HG02852 (cell line): ENCODE measurements at regions not wholly inside any gene's neighbourhood (a gene's known extent, or its start where the extent isn't known, plus 50 kb on each side); places are given as distances from the start of the nearest gene placed in this dataset.
"Not testable (repeated sequence)": the region's sequence is repeated elsewhere in the genome, so short reads cannot be mapped to it uniquely, and the experiment has no call there.

Experiments used
- ATAC-seq: cut with Tn5 transposase; IDR thresholded peaks from one replicate; pipeline ENCODE4 v1.9.1; 2021; ENCODE audit warnings: mild to moderate bottlenecking, moderate library complexity; ENCODE audit not compliant: unreplicated experiment

- no peak for ATAC-seq
Measured at GRCh38 chr3:194908496-194908895, 222.8 kb downstream of the FAM43A start.

- no peak for ATAC-seq
Measured at GRCh38 chr3:194908972-194909371, 223.3 kb downstream of the FAM43A start.

- no peak for ATAC-seq
Measured at GRCh38 chr3:194910414-194910984, 224.8 kb downstream of the FAM43A start.

- ATAC-seq = no peak
Measured at GRCh38 chr3:194913316-194913715, 227.6 kb downstream of the FAM43A start.

- not testable (repeated sequence) for ATAC-seq
Measured at GRCh38 chr3:194924889-194925288, 239.2 kb downstream of the FAM43A start.

GRCh38 chr3:194925614-194926013 is 239.9 kb downstream of the FAM43A start:
- no peak for ATAC-seq

- no peak for ATAC-seq
Measured at GRCh38 chr3:194928227-194928626, 242.5 kb downstream of the FAM43A start.

GRCh38 chr3:194928831-194929577 is 243.3 kb downstream of the FAM43A start:
- no peak for ATAC-seq

- no peak for ATAC-seq
Measured at GRCh38 chr3:194929578-194929960, 243.9 kb downstream of the FAM43A start.

GRCh38 chr3:194930377-194931204 is 244.9 kb downstream of the FAM43A start:
- no peak for ATAC-seq

GRCh38 chr3:194931347-194931746 is 245.7 kb downstream of the FAM43A start:
- no peak for ATAC-seq

- no peak for ATAC-seq
Measured at GRCh38 chr3:194931865-194932264, 246.2 kb downstream of the FAM43A start.

- no peak for ATAC-seq
Measured at GRCh38 chr3:194933465-194933864, 247.8 kb downstream of the FAM43A start.

- ATAC-seq = no peak
Measured at GRCh38 chr3:194935061-194935460, 249.4 kb downstream of the FAM43A start.

- no peak for ATAC-seq
Measured at GRCh38 chr3:194935632-194936470, 250.2 kb downstream of the FAM43A start.

GRCh38 chr3:194936659-194937058 is 251.0 kb downstream of the FAM43A start:
- no peak for ATAC-seq

GRCh38 chr3:194937144-194937543 is 251.5 kb downstream of the FAM43A start:
- no peak for ATAC-seq

- ATAC-seq = no peak
Measured at GRCh38 chr3:194937882-194938321, 252.2 kb downstream of the FAM43A start.

GRCh38 chr3:194938845-194939531 is 253.3 kb downstream of the FAM43A start:
- ATAC-seq = no peak

GRCh38 chr3:194939532-194939909 is 253.8 kb downstream of the FAM43A start:
- no peak for ATAC-seq
